Posterior cingulate gyrus (tissue), 11 donors: ENCODE measurements at regions not wholly inside any gene's neighbourhood (a gene's known extent, or its start where the extent isn't known, plus 50 kb on each side); places are given as distances from the start of the nearest gene placed in this dataset.
A peak's percentile ranks its signal among the peaks of the same experiment; 100 is the strongest.
"Not testable (repeated sequence)": the region's sequence is repeated elsewhere in the genome, so short reads cannot be mapped to it uniquely, and the experiment has no call there.

Source experiments
- DNase-seq, 10 donors: peaks; one replicate each; pipeline versions ENCODE4 v3.0.0 to v3.0.0-alpha.2; 2020 to 2021; ENCODE audit warnings: mixed read lengths in 3 of 10
- intact Hi-C: fragments of 100-400 bp; cut with DNase I; formaldehyde crosslinking; loops from one replicate; pipeline ENCODE4 v1.15.1; 2023

- intact Hi-C loops, result no loop called here
- DNase-seq, result no peak
Observed at GRCh38 chr2:75390169-75390568, 170.6 kb downstream of the EVA1A start.

- no peak for DNase-seq
- intact Hi-C loops, result no loop called here
Observed at GRCh38 chr2:75389271-75389670, 171.5 kb downstream of the EVA1A start.

GRCh38 chr2:75381032-75381431 lies 179.7 kb downstream of the EVA1A start:
- DNase-seq, result peak in 2 of 10 donors; percentile 23 to 55
- intact Hi-C loops, result no loop called here

GRCh38 chr2:75379476-75380210 lies 180.3 kb upstream of the TACR1 start:
- intact Hi-C loops, result no loop called here
- DNase-seq, result no peak

GRCh38 chr2:75375646-75376582 lies 176.6 kb upstream of the TACR1 start:
- intact Hi-C loops, result no loop called here
- peak in 4 of 10 donors; percentile 3 to 65 (median 11) for DNase-seq

- DNase-seq, intact Hi-C loops: not testable (repeated sequence)
Observed at GRCh38 chr2:75374414-75374957, 175.2 kb upstream of the TACR1 start.

GRCh38 chr2:75367401-75367800 lies 168.1 kb upstream of the TACR1 start:
- no peak for DNase-seq
- intact Hi-C loops, result no loop called here

- intact Hi-C loops, result no loop called here
- DNase-seq, result no peak
Observed at GRCh38 chr2:75361486-75361885, 162.2 kb upstream of the TACR1 start.

- DNase-seq, result no peak
- intact Hi-C loops, result no loop called here
Observed at GRCh38 chr2:75360945-75361344, 161.6 kb upstream of the TACR1 start.

GRCh38 chr2:75356865-75357264 lies 157.5 kb upstream of the TACR1 start:
- no peak for DNase-seq
- intact Hi-C loops, result no loop called here

GRCh38 chr2:75353131-75353530 lies 153.8 kb upstream of the TACR1 start:
- no peak for DNase-seq
- intact Hi-C loops, result no loop called here

GRCh38 chr2:75348307-75348706 lies 149.0 kb upstream of the TACR1 start:
- DNase-seq, result no peak
- intact Hi-C loops, result no loop called here

- DNase-seq, result no peak
- intact Hi-C loops, result no loop called here
Observed at GRCh38 chr2:75344146-75344545, 144.8 kb upstream of the TACR1 start.

GRCh38 chr2:75342504-75343175 lies 143.3 kb upstream of the TACR1 start:
- DNase-seq, result no peak
- intact Hi-C loops, result no loop called here

- intact Hi-C loops, result no loop called here
- DNase-seq, result no peak
Observed at GRCh38 chr2:75340560-75340959, 141.2 kb upstream of the TACR1 start.

GRCh38 chr2:75338461-75338860 lies 139.1 kb upstream of the TACR1 start:
- intact Hi-C loops, result no loop called here
- DNase-seq, result no peak

- DNase-seq, result no peak
- intact Hi-C loops, result no loop called here
Observed at GRCh38 chr2:75337619-75338018, 138.3 kb upstream of the TACR1 start.

- intact Hi-C loops, result no loop called here
- DNase-seq, result no peak
Observed at GRCh38 chr2:75337016-75337415, 137.7 kb upstream of the TACR1 start.

- no peak for DNase-seq
- intact Hi-C loops, result no loop called here
Observed at GRCh38 chr2:75336451-75336850, 137.1 kb upstream of the TACR1 start.

GRCh38 chr2:75334076-75334475 lies 134.8 kb upstream of the TACR1 start:
- intact Hi-C loops, result no loop called here
- DNase-seq, result no peak

GRCh38 chr2:75333646-75334045 lies 134.3 kb upstream of the TACR1 start:
- no peak for DNase-seq
- intact Hi-C loops, result no loop called here
